ENCODE measurements at regions not wholly inside any gene's neighbourhood (a gene's known extent, or its start where the extent isn't known, plus 50 kb on each side); places are given as distances from the start of the nearest gene placed in this dataset.
A peak's percentile ranks its signal among the peaks of the same experiment; 100 is the strongest.

DNA sequence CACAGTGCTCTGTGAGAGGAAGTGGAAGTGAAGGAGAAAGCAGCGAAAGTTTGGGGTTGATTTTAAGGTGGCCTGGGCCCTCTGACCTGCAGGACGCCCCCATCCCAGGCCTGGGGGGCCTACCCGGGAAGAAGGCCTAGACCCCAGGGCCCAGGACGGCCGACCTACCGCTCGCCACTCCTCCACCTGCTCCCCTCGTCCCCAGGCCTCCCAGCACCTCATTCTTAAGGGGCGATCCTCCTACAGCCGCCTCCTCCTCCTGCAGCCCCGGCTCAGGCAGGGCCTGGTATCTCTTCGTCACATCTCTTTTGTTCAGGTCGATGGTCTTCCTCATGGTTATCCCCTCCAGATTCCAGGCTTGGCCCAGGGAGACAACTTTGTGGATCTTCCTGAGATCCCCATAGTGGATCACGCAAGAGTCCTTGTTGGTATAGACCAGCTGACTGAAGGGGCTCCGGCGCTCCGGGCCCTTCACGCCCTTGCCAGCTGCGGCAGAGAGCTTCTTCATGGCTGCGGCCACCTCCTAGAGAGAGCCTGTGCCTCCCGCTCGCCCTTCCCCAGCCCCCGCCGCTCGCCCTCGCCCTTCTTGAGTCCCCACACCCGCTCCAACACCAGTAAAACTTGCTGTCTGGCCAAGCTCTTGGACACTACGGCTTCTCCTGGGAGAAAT is 117.5 kb downstream of the OR13A1 start:
- DNase-seq = no peak

GRCh38 chr10:45198486-45199204 is 116.8 kb downstream of the OR13A1 start:
- no peak for DNase-seq

- no peak for DNase-seq
Observed at GRCh38 chr10:45199205-45199740, 116.1 kb downstream of the OR13A1 start.

- DNase-seq = no peak
Observed at GRCh38 chr10:45201271-45201670, 114.1 kb downstream of the OR13A1 start.

DNA sequence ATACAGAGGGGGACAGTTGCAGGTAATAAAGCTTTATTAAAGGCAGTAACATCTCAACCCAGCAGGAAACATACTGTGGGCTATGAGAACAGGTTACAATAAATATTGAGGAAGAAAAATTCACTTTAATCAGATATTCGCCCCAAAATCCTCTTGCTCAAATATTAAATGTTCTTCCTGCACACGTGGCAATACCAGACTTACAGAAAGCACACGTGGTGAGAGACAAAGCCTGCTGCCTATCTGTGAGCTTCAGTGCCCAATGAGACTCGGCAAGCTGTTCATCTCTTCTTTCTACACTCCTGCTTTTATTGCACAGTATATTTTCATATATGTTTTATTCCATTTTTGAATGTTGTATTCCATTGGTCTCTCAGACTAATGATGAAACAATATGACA is 113.2 kb downstream of the OR13A1 start:
- DNase-seq = no peak

DNA sequence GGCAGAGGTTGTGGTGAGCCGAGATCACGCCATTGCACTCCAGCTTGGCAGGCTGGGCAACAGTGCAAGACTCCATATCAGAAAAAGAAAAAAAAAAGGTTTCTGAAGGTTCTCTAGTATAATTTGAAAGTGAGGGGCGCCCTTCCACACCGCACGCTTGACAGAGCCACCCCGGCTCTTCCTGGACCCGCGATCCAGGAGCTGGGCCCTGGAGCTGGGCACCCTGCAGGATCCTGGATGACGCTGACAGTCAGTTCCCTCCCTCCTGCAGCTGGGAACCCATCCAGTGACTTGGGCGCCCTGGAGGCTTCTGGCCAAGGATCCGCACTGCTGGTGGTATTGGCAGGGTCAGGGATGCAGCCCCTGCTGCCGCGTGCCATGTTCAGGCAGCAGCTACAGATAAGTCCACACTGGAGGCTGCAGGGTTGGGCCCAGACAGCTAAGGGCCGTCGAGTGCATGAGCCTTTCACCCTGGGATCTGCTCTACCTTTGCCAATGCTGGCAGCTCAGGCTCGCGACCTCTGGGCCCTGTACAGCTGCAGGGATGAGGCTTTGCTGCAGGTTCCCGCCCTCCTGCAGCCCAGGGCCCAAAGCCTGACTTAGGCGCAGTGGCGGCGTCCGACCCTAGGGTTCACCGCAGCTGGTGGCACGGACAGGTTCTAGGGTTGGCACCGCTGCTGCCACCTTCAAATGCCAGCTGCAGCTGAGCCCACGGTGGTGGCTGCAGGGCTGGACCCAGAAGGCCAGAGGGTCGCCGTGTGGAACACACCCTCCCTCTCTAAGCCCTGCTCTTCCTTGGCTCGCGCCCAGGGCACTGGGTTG is 110.2 kb downstream of the OR13A1 start:
- DNase-seq = no peak

DNA sequence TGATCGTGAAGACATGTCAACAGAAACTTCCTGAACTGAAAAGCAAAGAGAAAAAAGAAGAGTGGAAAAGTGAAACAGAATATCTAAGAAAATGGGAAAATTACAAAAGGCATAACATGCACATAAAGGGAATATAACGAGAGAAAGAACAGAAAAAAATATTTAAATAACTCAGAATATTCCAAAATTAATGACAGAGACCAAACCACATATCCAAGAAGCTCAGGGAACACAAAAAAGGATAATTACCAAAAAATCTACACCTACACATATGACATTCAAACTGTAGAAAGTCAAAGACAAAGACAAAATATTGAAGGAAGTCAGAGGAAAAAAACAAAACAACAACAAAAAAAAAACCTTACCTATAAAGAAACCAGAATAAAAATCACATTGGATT is 105.5 kb downstream of the OR13A1 start:
- DNase-seq = no peak

DNA sequence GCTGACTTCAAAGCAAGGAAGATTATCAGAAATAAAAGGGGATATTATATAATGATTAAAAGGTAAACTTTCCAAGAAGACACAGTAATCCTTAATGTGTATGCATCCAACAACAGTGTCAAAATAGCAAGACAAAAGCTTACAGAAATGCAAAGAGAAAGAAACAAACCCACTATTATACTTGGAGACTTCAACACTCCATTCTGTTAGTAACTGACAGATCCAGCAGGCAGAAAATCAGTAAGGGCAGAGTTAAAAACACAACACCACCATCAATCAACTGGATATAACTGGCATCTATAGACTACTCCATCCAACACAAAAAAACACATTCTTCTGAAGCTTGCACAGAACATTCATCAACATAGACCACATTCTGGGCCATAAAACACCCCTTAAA is 103.8 kb downstream of the OR13A1 start:
- DNase-seq = no peak

DNA sequence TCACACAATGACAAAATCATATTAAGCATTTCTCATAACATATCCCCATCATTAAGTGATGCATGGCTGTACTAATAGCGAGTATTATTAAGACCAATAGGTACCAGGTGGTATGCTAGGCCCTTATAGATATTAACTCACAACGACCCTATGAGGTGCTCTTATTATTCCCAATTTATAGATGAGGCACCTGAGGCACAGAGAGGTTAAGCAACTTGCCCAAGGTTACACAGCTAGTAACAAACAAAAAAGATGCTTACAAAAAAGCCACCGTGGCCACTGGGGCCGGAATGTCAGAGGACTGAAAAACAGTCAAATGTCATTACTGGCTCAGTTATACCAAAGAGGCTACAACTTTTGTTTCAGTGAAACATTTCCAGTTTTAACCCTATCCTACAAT is 96.0 kb downstream of the OR13A1 start:
- DNase-seq = no peak

DNA sequence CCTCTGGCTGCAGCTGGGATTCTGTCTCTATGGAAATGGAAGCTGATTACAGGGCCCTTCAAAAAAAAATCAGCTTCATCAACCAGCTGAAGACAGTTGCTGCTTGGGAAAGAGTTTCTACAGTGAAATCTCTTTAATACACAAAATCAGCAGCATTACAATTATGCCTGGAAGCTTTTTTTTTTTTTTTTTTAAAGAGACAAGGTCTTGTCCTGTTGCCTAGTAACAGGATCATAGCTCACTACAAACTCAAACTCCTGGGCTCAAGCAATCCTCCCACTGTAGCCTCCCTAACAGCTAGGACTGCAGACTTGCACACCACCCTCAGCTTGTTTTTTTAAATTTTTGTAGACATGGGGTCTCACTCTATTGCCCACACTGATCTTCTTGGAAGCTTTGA is 94.5 kb downstream of the OR13A1 start:
- no peak for DNase-seq

DNA sequence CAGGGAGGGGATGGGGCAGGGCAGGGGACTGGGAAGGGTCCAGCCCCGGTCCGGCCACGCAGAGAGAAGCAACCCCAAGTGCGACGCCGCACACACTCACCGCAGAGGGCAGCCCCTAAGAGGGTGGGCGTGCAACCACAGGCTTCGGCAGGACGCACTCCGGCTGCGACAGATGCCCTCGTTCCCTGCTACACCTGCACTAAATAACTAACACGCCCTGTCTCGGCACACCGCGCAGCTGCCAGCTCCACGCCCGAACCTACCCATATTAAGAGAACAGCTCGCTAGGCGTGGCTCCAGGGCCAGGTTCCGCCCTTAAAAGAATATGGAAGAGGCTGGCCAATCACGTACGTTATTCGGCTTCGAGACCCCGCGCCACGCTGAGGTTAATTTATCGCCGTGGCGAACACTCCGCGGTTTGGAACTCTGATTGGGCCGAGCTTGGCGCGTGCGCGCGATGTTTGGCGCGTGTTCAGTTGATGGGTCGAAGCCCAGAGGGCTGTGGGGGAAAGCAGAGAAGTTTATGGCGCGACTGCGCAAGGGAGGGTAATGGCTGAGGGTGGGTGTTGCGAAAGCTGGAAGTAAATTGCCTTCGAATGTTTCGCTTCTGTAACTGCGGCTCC is 91.1 kb downstream of the OR13A1 start:
- DNase-seq = peak in 2 of 3 donors; percentile 22 to 24

- no peak for DNase-seq
Observed at GRCh38 chr10:45227042-45227441, 88.4 kb downstream of the OR13A1 start.

DNA sequence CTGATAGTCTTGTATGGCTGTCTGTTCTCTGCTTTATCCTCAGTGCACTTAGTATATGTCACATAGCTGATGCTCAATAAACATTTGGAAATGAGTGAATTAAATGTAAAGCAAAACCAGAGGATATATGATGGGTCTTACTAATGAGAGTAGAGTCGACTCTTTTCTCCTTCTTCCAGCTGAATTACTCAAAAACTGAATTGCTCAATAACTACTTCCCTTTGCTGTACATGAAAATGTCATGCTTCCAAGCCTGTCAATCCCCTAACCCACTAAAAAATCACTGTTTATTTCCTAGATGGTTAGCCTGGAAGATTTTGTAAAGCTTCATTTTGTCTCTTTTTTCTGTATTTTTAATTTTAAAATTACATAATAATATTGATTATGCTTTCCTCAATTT is 88.0 kb downstream of the OR13A1 start:
- DNase-seq = no peak

- DNase-seq = no peak
Observed at GRCh38 chr10:45229823-45230222, 85.6 kb downstream of the OR13A1 start.

DNA sequence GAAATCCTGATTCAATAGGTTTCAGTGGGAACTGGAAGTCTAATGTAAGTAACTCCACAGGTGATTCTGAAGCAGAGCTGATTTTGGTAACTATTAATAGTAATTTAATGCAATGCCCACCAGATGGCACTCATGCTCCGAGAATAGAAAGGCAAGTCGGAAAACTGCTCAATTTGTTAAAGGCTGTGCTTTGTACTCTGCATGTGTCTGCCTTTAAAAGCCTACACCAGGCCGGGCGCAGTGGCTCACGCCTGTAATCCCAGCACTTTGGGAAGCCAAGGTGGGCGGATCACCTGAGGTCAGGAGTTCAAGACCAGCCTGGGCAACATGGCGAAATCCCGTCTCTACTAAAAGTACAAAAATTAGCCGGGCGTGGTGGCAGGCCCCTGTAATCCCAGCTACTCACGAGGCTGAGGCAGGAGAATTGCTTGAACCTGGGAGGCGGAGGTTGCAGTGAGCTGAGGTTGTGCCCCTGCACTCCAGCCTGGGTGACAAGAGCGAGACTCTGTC is 80.1 kb downstream of the OR13A1 start:
- peak; percentile 65 to 83 (median 79) for DNase-seq

- DNase-seq = no peak
Observed at GRCh38 chr10:45235798-45236220, 79.6 kb downstream of the OR13A1 start.

DNA sequence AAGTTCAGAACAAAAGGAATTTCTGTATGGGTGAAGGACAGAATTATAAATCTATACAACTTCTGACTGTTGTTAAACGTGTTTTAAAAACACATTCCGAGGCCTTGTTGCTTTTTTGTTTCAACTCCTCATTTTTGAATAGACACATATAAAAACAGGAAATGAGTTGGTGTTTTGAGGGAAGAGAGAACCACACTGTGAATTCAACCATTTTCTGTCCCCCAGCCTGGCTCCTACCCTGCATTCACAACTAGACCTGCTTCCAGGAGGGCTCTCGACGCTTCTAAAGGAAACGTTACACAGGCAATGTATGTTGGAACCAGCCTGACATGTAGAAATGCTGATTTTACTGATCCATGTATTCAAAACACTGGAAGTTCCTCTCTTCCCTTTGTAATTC is 76.5 kb downstream of the OR13A1 start:
- DNase-seq = no peak

GRCh38 chr10:45239642-45240041 is 75.8 kb downstream of the OR13A1 start:
- DNase-seq = no peak

DNA sequence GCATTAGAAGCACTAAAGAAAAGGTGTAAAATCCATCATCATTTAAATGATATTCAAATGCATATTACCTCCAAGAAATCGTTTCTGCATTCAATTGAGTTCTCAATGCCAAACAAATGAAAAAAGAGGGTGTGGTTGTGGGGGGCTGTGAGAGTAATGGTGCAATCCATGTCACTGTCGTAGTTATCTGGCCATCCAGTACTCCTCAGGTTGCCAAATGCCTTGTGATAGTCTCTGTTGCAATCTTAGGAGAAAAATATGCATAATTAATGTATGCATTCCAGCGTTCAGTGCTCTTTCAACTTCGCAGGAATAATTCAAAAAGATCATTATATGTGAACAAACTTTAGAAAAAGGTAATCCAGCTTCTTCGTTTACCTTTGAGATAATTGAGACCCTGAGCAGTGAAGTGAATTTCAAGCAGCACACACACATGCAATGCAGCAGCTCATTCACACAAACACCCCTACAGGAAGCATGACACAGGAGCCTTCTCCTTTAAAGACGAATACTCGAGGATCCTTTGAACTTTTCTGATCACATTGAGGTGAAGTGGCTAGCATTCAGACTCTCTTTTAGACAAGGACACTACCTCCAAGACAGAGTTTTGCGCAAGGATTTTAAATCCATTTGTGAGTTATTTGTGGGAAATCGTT is 73.4 kb downstream of the OR13A1 start:
- no peak for DNase-seq

GRCh38 chr10:45243261-45243660 is 72.1 kb downstream of the OR13A1 start:
- no peak for DNase-seq

- DNase-seq = no peak
Observed at GRCh38 chr10:45246522-45246921, 68.9 kb downstream of the OR13A1 start.

Measured in muscle of back (tissue), 3 donors.